BJ (cell line): ENCODE measurements at regions not wholly inside any gene's neighbourhood (a gene's known extent, or its start where the extent isn't known, plus 50 kb on each side); places are given as distances from the start of the nearest gene placed in this dataset.

Experiments used
- CTCF ChIA-PET: fragments of 350-600 bp; formaldehyde crosslinking; extraction: SDS; loops from one replicate; lab custom pipeline; 2021; ENCODE audit warnings: antibody characterized with exemption, inconsistent platforms; lab: Yijun Ruan, JAX
- POLR2A ChIA-PET: fragments of 300-600 bp; sonication (Branson Sonifier 250); formaldehyde crosslinking; extraction: SDS; loops from one replicate; lab custom pipeline; 2021; ENCODE audit warnings: antibody characterized with exemption; lab: Charles Lee
- DNase-seq: peaks from one replicate; pipeline ENCODE4 v3.0.0-alpha.2; 2011; ENCODE audit warnings: low read depth
- H3K27me3 ChIP-seq: 2 replicates; pipeline ENCODE4 v1.6.0; 2011; ENCODE audit warnings: low read length; ENCODE audit not compliant: control insufficient read depth, insufficient read depth
- H3K36me3 ChIP-seq: 2 replicates; pipeline ENCODE4 v1.5.1; 2011; ENCODE audit warnings: low read length; ENCODE audit not compliant: control insufficient read depth, insufficient read depth
- H3K4me3 ChIP-seq: 2 replicates; pipeline ENCODE4 v1.5.1; 2011; ENCODE audit warnings: low read depth, mild to moderate bottlenecking, control low read depth, low read length
- CTCF ChIP-seq: IDR thresholded peaks from 2 replicates; pipeline ENCODE4 v1.5.1; 2011; ENCODE audit warnings: low read depth, mild to moderate bottlenecking, control low read depth, inconsistent platforms, low read length, moderate library complexity; ENCODE audit not compliant: insufficient read depth

- no peak for DNase-seq
- Histone ChIP-seq H3K4me3 (no peak overlapping the region), H3K36me3 (no peaks in the 10 kb centered on the region), H3K27me3 (no peaks in the 10 kb centered on the region)
- CTCF ChIA-PET = interaction anchor here (0.5 kb wide), 1 partner anchor 84 kb away, joined by 3 read pairs; no protein-coding TSS in a partner anchor
- TF ChIP-seq CTCF = no peak
- POLR2A ChIA-PET = no interaction called here
Observed at GRCh38 chr6:147132889-147133288, 71.3 kb upstream of the STXBP5 start.

GRCh38 chr6:147133669-147134068, 70.5 kb upstream of the STXBP5 start:
- ChIA-PET POLR2A (no interaction called here), CTCF (no interaction called here)
- TF ChIP-seq CTCF = no peak
- DNase-seq = no peak
- Histone ChIP-seq H3K27me3 (no peaks in the 10 kb centered on the region), H3K4me3 (no peak overlapping the region), H3K36me3 (no peaks in the 10 kb centered on the region)

- ChIA-PET CTCF (interaction anchor here (0.9 to 1.0 kb wide), 2 partner anchors 13 to 14 kb away, joined by 3 to 4 read pairs; no protein-coding TSS in a partner anchor), POLR2A (no interaction called here)
- peak; percentile 37 for DNase-seq
- TF ChIP-seq CTCF = no peak
- Histone ChIP-seq H3K36me3 (no peaks in the 10 kb centered on the region), H3K4me3 (no peak overlapping the region), H3K27me3 (no peaks in the 10 kb centered on the region)
Observed at GRCh38 chr6:147135211-147135681, 69.0 kb upstream of the STXBP5 start.

- ChIA-PET CTCF (no interaction called here), POLR2A (no interaction called here)
- Histone ChIP-seq H3K4me3 (no peak overlapping the region), H3K27me3 (no peaks in the 10 kb centered on the region), H3K36me3 (no peaks in the 10 kb centered on the region)
- no peak for TF ChIP-seq CTCF
- DNase-seq = no peak
Observed at GRCh38 chr6:147136057-147136456, 68.2 kb upstream of the STXBP5 start.

GRCh38 chr6:147137986-147138385, 66.2 kb upstream of the STXBP5 start:
- H3K27me3 ChIP-seq = no peaks in the 10 kb centered on the region
- no peak for DNase-seq
- CTCF ChIA-PET = no interaction called here
- H3K4me3 ChIP-seq = no peak overlapping the region
- no peak for TF ChIP-seq CTCF
- H3K36me3 ChIP-seq = no peaks in the 10 kb centered on the region
- POLR2A ChIA-PET = no interaction called here
